ENCODE measurements at regions not wholly inside any gene's neighbourhood (a gene's known extent, or its start where the extent isn't known, plus 50 kb on each side); places are given as distances from the start of the nearest gene placed in this dataset.

- Histone ChIP-seq H3K79me2 (ENCODE audit: insufficient read depth, low read length) (no peaks in the 10 kb centered on the region), H3K4me3 (replicated peaks in 1 of 3; ENCODE audit: low read depth in 2 of 3, low read length in 3 of 3) (no peak overlapping the region), H3K4me1 (ENCODE audit: control insufficient read depth in 1 of 2, insufficient read depth in 2 of 2, low read length in 2 of 2) (peaks cover 3 to 8% of the 10 kb centered on the region in 2 donors), H3K36me3 (replicated peaks in 1 of 2; ENCODE audit: control insufficient read depth in 1 of 2, insufficient read depth in 2 of 2, low read length in 2 of 2) (no peaks in the 10 kb centered on the region), H3K27me3 (ENCODE audit: control insufficient read depth in 2 of 2, insufficient read depth in 2 of 2, low read length in 2 of 2) (no peaks in the 10 kb centered on the region), H3K9ac (ENCODE audit: insufficient read depth, low read length, poor library complexity, severe bottlenecking) (no peak overlapping the region), H3K9me3 (replicated peaks in 1 of 2; ENCODE audit: control insufficient read depth in 1 of 2, insufficient read depth in 1 of 2, low read length in 2 of 2) (no peaks in the 10 kb centered on the region), H4K20me1 (ENCODE audit: insufficient read depth, low read length) (no peaks in the 10 kb centered on the region), H3K27ac (ENCODE audit: low read depth in 1 of 2, low read length in 2 of 2) (peak overlapping the region in 1 of 2 donors; percentile 9), H3K4me2 (replicated peaks; ENCODE audit: extremely low read depth, low read length, poor library complexity, severe bottlenecking) (no peak overlapping the region), H2AFZ (ENCODE audit: insufficient read depth, low read depth, low read length, poor library complexity, severe bottlenecking) (no peak overlapping the region)
- TF ChIP-seq CTCF (IDR thresholded peaks at IDR 0.05), result no peak
- no peaks in the 10 kb centered on the region for H3K36me3 Mint-ChIP-seq
- intact Hi-C loops (cut with micrococcal nuclease), result no loop called here
- H3K27me3 Mint-ChIP-seq (ENCODE audit: low read depth in 3 of 3), result no peaks in the 10 kb centered on the region
- peaks cover 0 to 3% (median 0%) of the 10 kb centered on the region in 7 donors for H3K9me3 Mint-ChIP-seq
- peaks cover 2% of the 10 kb centered on the region for H3K4me1 Mint-ChIP-seq
- no peak for DNase-seq
- 100% methylated on average over 3 of the region's 4 CpGs for WGBS (ENCODE audit: insufficient coverage)
- H3K27ac Mint-ChIP-seq, result no peak overlapping the region
- H3K4me3 Mint-ChIP-seq, result no peak overlapping the region
These were observed 155.7 kb upstream of the SLIT2 start for GRCh38 chr4:20095805-20096541.

- no peak overlapping the region for H3K4me3 Mint-ChIP-seq
- Histone ChIP-seq H3K4me2 (replicated peaks; ENCODE audit: extremely low read depth, low read length, poor library complexity, severe bottlenecking) (no peak overlapping the region), H3K79me2 (ENCODE audit: insufficient read depth, low read length) (no peaks in the 10 kb centered on the region), H3K27ac (ENCODE audit: low read depth in 1 of 2, low read length in 2 of 2) (no peak overlapping the region), H3K27me3 (ENCODE audit: control insufficient read depth in 2 of 2, insufficient read depth in 2 of 2, low read length in 2 of 2) (no peaks in the 10 kb centered on the region), H3K4me3 (replicated peaks in 1 of 3; ENCODE audit: low read depth in 2 of 3, low read length in 3 of 3) (no peak overlapping the region), H3K4me1 (ENCODE audit: control insufficient read depth in 1 of 2, insufficient read depth in 2 of 2, low read length in 2 of 2) (peaks cover 0 to 3% of the 10 kb centered on the region in 2 donors), H4K20me1 (ENCODE audit: insufficient read depth, low read length) (no peaks in the 10 kb centered on the region), H3K9ac (ENCODE audit: insufficient read depth, low read length, poor library complexity, severe bottlenecking) (no peak overlapping the region), H3K36me3 (replicated peaks in 1 of 2; ENCODE audit: control insufficient read depth in 1 of 2, insufficient read depth in 2 of 2, low read length in 2 of 2) (no peaks in the 10 kb centered on the region), H3K9me3 (replicated peaks in 1 of 2; ENCODE audit: control insufficient read depth in 1 of 2, insufficient read depth in 1 of 2, low read length in 2 of 2) (no peaks in the 10 kb centered on the region), H2AFZ (ENCODE audit: insufficient read depth, low read depth, low read length, poor library complexity, severe bottlenecking) (no peak overlapping the region)
- TF ChIP-seq CTCF (IDR thresholded peaks at IDR 0.05), result no peak
- no peak for DNase-seq
- no peaks in the 10 kb centered on the region for H3K27me3 Mint-ChIP-seq (ENCODE audit: low read depth in 3 of 3)
- H3K9me3 Mint-ChIP-seq, result peaks cover 0 to 2% (median 0%) of the 10 kb centered on the region in 7 donors
- WGBS (ENCODE audit: insufficient coverage), result no CpG with 5 or more reads among the region's 1 CpG
- H3K4me1 Mint-ChIP-seq, result peaks cover under 1% of the 10 kb centered on the region
- intact Hi-C loops (cut with micrococcal nuclease), result no loop called here
- no peak overlapping the region for H3K27ac Mint-ChIP-seq
- no peaks in the 10 kb centered on the region for H3K36me3 Mint-ChIP-seq
These were observed 159.9 kb upstream of the SLIT2 start for GRCh38 chr4:20091781-20092180.
